ENCODE measurements at regions not wholly inside any gene's neighbourhood (a gene's known extent, or its start where the extent isn't known, plus 50 kb on each side); places are given as distances from the start of the nearest gene placed in this dataset.

DNA sequence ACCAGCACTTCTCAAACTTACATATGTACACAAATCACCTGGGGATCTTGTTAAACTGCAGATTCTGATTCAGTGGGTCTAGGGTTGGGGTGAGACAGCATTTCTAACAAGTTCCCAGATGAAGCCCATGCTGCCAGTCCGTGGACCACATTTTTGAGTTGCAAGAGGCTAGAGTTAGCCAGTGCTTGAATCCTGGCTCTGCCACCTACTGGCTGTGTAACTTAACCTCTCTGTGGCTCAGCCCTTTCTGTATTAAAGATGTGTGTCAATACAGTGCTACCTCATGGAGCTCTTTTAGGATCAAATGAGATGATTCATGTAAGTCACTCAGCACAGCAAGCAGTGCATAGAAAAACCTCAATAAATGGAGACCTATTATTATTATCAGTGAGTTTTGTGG, 90.2 kb upstream of the ISX start:
- peak; percentile 33 for DNase-seq (ENCODE audit: low spot score)
- Mint-ChIP-seq H3K9me3 (peaks cover 4% of the 10 kb centered on the region), H3K27me3 (ENCODE audit: insufficient read depth, low read depth) (peaks cover 19% of the 10 kb centered on the region), H3K4me1 (peaks cover 33% of the 10 kb centered on the region), H3K36me3 (no peaks in the 10 kb centered on the region), H3K27ac (no peak overlapping the region), H3K4me3 (no peak overlapping the region)
- no peak overlapping the region for H3K4me2 ChIP-seq
- no peak overlapping the region for H2AFZ ChIP-seq (replicated peaks)
- H3K27ac ChIP-seq: no peak overlapping the region
- no peaks in the 10 kb centered on the region for H3K9me3 ChIP-seq (ENCODE audit: low read depth)
- no peaks in the 10 kb centered on the region for H3K27me3 ChIP-seq
- no peak overlapping the region for H3K4me3 ChIP-seq
- peaks cover 26% of the 10 kb centered on the region for H3K4me1 ChIP-seq
- H3F3A ChIP-seq (ENCODE audit: low read depth): peaks cover 26% of the 10 kb centered on the region
- TF ChIP-seq, protein P1, sequence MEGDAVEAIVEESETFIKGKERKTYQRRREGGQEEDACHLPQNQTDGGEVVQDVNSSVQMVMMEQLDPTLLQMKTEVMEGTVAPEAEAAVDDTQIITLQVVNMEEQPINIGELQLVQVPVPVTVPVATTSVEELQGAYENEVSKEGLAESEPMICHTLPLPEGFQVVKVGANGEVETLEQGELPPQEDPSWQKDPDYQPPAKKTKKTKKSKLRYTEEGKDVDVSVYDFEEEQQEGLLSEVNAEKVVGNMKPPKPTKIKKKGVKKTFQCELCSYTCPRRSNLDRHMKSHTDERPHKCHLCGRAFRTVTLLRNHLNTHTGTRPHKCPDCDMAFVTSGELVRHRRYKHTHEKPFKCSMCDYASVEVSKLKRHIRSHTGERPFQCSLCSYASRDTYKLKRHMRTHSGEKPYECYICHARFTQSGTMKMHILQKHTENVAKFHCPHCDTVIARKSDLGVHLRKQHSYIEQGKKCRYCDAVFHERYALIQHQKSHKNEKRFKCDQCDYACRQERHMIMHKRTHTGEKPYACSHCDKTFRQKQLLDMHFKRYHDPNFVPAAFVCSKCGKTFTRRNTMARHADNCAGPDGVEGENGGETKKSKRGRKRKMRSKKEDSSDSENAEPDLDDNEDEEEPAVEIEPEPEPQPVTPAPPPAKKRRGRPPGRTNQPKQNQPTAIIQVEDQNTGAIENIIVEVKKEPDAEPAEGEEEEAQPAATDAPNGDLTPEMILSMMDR (IDR thresholded peaks at IDR 0.05): peak; percentile 39
- TF ChIP-seq EZH2 (IDR thresholded peaks at IDR 0.05): no peak
- H3K9ac ChIP-seq: no peak overlapping the region
- H3K79me2 ChIP-seq (ENCODE audit: low read depth): no peaks in the 10 kb centered on the region
- H3K36me3 ChIP-seq: no peaks in the 10 kb centered on the region
- H4K20me1 ChIP-seq (ENCODE audit: low read depth): no peaks in the 10 kb centered on the region

DNA sequence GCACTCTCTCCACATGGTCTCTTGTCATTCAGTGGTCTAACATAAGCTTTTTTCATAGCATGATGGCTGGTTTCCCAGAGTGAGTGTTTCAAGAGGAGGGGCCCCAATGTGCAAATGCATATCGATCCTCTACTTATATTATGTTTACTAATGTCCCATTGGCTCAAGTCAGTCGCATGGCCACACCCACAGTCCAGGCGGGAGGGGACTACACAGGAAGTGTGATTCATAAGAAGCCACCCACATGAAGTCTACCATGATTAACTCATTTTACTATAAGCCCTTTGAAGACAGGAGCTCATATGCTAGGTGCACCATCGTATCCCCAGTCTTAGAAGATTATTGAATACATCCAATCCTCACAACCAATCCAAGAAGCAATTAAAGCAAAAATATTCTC, 89.5 kb upstream of the ISX start:
- Mint-ChIP-seq H3K4me3 (no peak overlapping the region), H3K36me3 (no peaks in the 10 kb centered on the region), H3K4me1 (peaks cover 33% of the 10 kb centered on the region)

DNA sequence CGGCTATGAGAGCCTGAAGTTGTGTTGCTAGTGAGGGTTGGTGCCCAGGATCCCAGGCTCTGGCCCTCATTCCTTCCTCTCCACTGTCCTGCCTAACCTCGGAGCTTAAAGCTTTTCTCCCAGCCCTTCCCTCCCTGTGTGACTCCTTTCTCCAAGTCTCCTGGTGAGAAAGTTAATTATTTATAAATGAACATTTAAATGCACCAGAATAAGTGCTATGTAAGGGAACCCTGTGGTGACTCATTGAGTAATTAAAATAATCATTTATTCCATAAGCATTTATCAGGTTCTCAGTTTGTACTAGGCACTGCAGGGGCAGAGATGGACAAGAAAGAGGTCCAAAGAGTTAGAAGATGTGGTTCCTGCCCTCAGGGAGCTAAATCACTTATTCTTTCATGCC, 89.1 kb upstream of the ISX start:
- H3K27me3 Mint-ChIP-seq (ENCODE audit: insufficient read depth, low read depth): peaks cover 12% of the 10 kb centered on the region
- no peaks in the 10 kb centered on the region for H3K36me3 ChIP-seq
- TF ChIP-seq EZH2phosphoT487 (IDR thresholded peaks at IDR 0.05) (no peak), EZH2 (IDR thresholded peaks at IDR 0.05) (no peak)
- TF ChIP-seq, protein P1 (IDR thresholded peaks at IDR 0.05): no peak
- H3K27me3 ChIP-seq: no peaks in the 10 kb centered on the region
- H3K79me2 ChIP-seq (ENCODE audit: low read depth): no peaks in the 10 kb centered on the region
- H3K9me3 Mint-ChIP-seq: peaks cover 4% of the 10 kb centered on the region
- peaks cover 29% of the 10 kb centered on the region for H3K4me1 Mint-ChIP-seq
- no peaks in the 10 kb centered on the region for H4K20me1 ChIP-seq (ENCODE audit: low read depth)
- H3K4me1 ChIP-seq: peaks cover 21% of the 10 kb centered on the region
- H3K36me3 Mint-ChIP-seq: no peaks in the 10 kb centered on the region
- DNase-seq (ENCODE audit: low spot score): no peak
- H3K4me3 Mint-ChIP-seq: no peak overlapping the region
- H2AFZ ChIP-seq (replicated peaks): no peak overlapping the region
- no peak overlapping the region for H3K27ac Mint-ChIP-seq
- no peak overlapping the region for H3K9ac ChIP-seq
- peaks cover 22% of the 10 kb centered on the region for H3F3A ChIP-seq (ENCODE audit: low read depth)
- H3K4me2 ChIP-seq: no peak overlapping the region
- H3K9me3 ChIP-seq (ENCODE audit: low read depth): no peaks in the 10 kb centered on the region
- H3K4me3 ChIP-seq: no peak overlapping the region
- H3K27ac ChIP-seq: no peak overlapping the region

More for the DNA sequence above, 89.5 kb upstream of the ISX start:
- Histone ChIP-seq H3K4me2 (no peak overlapping the region), H3F3A (ENCODE audit: low read depth) (peaks cover 26% of the 10 kb centered on the region), H4K20me1 (ENCODE audit: low read depth) (no peaks in the 10 kb centered on the region), H3K9ac (no peak overlapping the region), H3K4me3 (no peak overlapping the region), H3K36me3 (no peaks in the 10 kb centered on the region), H3K79me2 (ENCODE audit: low read depth) (no peaks in the 10 kb centered on the region), H2AFZ (replicated peaks) (no peak overlapping the region), H3K9me3 (ENCODE audit: low read depth) (no peaks in the 10 kb centered on the region), H3K4me1 (peaks cover 25% of the 10 kb centered on the region), H3K27me3 (no peaks in the 10 kb centered on the region), H3K27ac (no peak overlapping the region)
- H3K27ac Mint-ChIP-seq: no peak overlapping the region
- H3K27me3 Mint-ChIP-seq (ENCODE audit: insufficient read depth, low read depth): peaks cover 14% of the 10 kb centered on the region
- no peak for TF ChIP-seq EZH2 (IDR thresholded peaks at IDR 0.05)
- no peak for TF ChIP-seq EZH2phosphoT487 (IDR thresholded peaks at IDR 0.05)
- DNase-seq (ENCODE audit: low spot score): no peak
- peaks cover 4% of the 10 kb centered on the region for H3K9me3 Mint-ChIP-seq

DNA sequence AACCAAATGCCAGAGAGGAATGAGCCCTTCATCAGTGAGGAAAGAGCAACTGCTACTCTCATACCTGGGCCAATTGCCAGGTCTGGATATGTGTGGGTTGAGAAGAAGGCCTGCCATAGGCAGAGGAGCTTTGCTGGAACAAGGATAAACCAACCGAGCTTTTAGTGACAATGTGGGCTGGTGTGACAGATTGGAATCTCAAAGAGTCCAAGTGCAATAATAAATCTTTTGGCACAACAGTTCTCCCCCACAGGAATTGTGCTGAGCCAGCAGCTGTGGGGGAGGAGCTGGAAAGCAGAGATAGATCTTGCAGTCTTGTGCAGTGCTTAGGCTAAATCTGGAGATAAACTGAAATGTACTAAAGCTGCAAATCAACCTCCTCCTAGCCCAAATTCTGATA, 79.4 kb upstream of the ISX start:
- Histone ChIP-seq H3F3A (ENCODE audit: low read depth) (no peaks in the 10 kb centered on the region), H3K36me3 (no peaks in the 10 kb centered on the region), H3K4me2 (no peak overlapping the region), H3K27me3 (no peaks in the 10 kb centered on the region), H3K4me3 (no peak overlapping the region), H2AFZ (replicated peaks) (no peak overlapping the region), H3K27ac (no peak overlapping the region), H3K9ac (no peak overlapping the region), H3K4me1 (no peaks in the 10 kb centered on the region), H3K79me2 (ENCODE audit: low read depth) (no peaks in the 10 kb centered on the region), H3K9me3 (ENCODE audit: low read depth) (peaks cover 10% of the 10 kb centered on the region), H4K20me1 (ENCODE audit: low read depth) (no peaks in the 10 kb centered on the region)
- H3K4me1 Mint-ChIP-seq: no peaks in the 10 kb centered on the region
- no peak overlapping the region for H3K27ac Mint-ChIP-seq
- no peak overlapping the region for H3K4me3 Mint-ChIP-seq
- H3K36me3 Mint-ChIP-seq: no peaks in the 10 kb centered on the region
- H3K27me3 Mint-ChIP-seq (ENCODE audit: insufficient read depth, low read depth): peaks cover 5% of the 10 kb centered on the region
- H3K9me3 Mint-ChIP-seq: peaks cover 20% of the 10 kb centered on the region
- TF ChIP-seq, protein P1 (IDR thresholded peaks at IDR 0.05): no peak
- TF ChIP-seq EZH2 (IDR thresholded peaks at IDR 0.05) (no peak), EZH2phosphoT487 (IDR thresholded peaks at IDR 0.05) (no peak)
- DNase-seq (ENCODE audit: low spot score): no peak
